ENCODE measurements at regions not wholly inside any gene's neighbourhood (a gene's known extent, or its start where the extent isn't known, plus 50 kb on each side); places are given as distances from the start of the nearest gene placed in this dataset.

- no peak for TF ChIP-seq CHD7 (IDR thresholded peaks at IDR 0.05; ENCODE audit: insufficient replicate concordance, low read length)
- TF ChIP-seq, protein P1, sequence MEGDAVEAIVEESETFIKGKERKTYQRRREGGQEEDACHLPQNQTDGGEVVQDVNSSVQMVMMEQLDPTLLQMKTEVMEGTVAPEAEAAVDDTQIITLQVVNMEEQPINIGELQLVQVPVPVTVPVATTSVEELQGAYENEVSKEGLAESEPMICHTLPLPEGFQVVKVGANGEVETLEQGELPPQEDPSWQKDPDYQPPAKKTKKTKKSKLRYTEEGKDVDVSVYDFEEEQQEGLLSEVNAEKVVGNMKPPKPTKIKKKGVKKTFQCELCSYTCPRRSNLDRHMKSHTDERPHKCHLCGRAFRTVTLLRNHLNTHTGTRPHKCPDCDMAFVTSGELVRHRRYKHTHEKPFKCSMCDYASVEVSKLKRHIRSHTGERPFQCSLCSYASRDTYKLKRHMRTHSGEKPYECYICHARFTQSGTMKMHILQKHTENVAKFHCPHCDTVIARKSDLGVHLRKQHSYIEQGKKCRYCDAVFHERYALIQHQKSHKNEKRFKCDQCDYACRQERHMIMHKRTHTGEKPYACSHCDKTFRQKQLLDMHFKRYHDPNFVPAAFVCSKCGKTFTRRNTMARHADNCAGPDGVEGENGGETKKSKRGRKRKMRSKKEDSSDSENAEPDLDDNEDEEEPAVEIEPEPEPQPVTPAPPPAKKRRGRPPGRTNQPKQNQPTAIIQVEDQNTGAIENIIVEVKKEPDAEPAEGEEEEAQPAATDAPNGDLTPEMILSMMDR (IDR thresholded peaks at IDR 0.05; ENCODE audit: control extremely low read depth in 1 of 3, insufficient read depth in 1 of 3, low read depth in 1 of 3, low read length in 3 of 3), result no peak
- TF ChIP-seq TCF12 (IDR thresholded peaks at IDR 0.05; ENCODE audit: low read depth, low read length), result no peak
- TF ChIP-seq NANOG (IDR thresholded peaks at IDR 0.05; ENCODE audit: insufficient read depth, low read depth, low read length, poor library complexity, severe bottlenecking), result no peak
- TF ChIP-seq JUND (IDR thresholded peaks at IDR 0.05; ENCODE audit: low read length), result no peak
- no peak for TF ChIP-seq MAFK (IDR thresholded peaks at IDR 0.05; ENCODE audit: low read depth, low read length)
- no peak for TF ChIP-seq ZNF274 (IDR thresholded peaks at IDR 0.05; ENCODE audit: borderline replicate concordance, extremely low read depth, low read length)
Measured at GRCh38 chr12:118827047-118827446, 154.3 kb upstream of the SRRM4 start (continued).
